ENCODE measurements at regions not wholly inside any gene's neighbourhood (a gene's known extent, or its start where the extent isn't known, plus 50 kb on each side); places are given as distances from the start of the nearest gene placed in this dataset.

- no peak for FAIRE-seq
- H3K4me1 ChIP-seq (ENCODE audit: control insufficient read depth, extremely low read depth, insufficient read depth, low read length) = no peaks in the 10 kb centered on the region
- TF ChIP-seq, protein P1, sequence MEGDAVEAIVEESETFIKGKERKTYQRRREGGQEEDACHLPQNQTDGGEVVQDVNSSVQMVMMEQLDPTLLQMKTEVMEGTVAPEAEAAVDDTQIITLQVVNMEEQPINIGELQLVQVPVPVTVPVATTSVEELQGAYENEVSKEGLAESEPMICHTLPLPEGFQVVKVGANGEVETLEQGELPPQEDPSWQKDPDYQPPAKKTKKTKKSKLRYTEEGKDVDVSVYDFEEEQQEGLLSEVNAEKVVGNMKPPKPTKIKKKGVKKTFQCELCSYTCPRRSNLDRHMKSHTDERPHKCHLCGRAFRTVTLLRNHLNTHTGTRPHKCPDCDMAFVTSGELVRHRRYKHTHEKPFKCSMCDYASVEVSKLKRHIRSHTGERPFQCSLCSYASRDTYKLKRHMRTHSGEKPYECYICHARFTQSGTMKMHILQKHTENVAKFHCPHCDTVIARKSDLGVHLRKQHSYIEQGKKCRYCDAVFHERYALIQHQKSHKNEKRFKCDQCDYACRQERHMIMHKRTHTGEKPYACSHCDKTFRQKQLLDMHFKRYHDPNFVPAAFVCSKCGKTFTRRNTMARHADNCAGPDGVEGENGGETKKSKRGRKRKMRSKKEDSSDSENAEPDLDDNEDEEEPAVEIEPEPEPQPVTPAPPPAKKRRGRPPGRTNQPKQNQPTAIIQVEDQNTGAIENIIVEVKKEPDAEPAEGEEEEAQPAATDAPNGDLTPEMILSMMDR (optimal IDR thresholded peaks at IDR 0.05 in 1 of 3, IDR thresholded peaks at IDR 0.05 in 1 of 3, conservative IDR thresholded peaks at IDR 0.05 in 1 of 3; ENCODE audit: extremely low read depth in 1 of 3, insufficient read depth in 2 of 3, low read length in 3 of 3) = no peak
- TF ChIP-seq EZH2 (IDR thresholded peaks at IDR 0.05; ENCODE audit: low read length) = no peak
- H4K20me1 ChIP-seq (ENCODE audit: control insufficient read depth, extremely low read depth, insufficient read depth, low read length) = no peaks in the 10 kb centered on the region
- no peak overlapping the region for H3K4me3 ChIP-seq (ENCODE audit: control insufficient read depth in 2 of 3, extremely low read depth in 1 of 3, insufficient read depth in 2 of 3, low read depth in 1 of 3, low read length in 3 of 3)
- H3K9me3 ChIP-seq (ENCODE audit: control insufficient read depth, low read depth, low read length) = no peaks in the 10 kb centered on the region
- H3K27me3 ChIP-seq (ENCODE audit: control insufficient read depth, extremely low read depth, insufficient read depth, low read length) = no peaks in the 10 kb centered on the region
- no peak overlapping the region for H3K9ac ChIP-seq (ENCODE audit: control insufficient read depth, extremely low read depth, insufficient read depth, low read length)
- H2AFZ ChIP-seq (ENCODE audit: control insufficient read depth, low read length) = no peak overlapping the region
- dilution Hi-C loops (cut with MboI; ENCODE audit: extremely low pct_ligation_motif_present, low sequenced_read_pairs) = no loop called here
- no peak overlapping the region for H3K27ac ChIP-seq (ENCODE audit: control insufficient read depth, insufficient read depth, low read length)
- no peaks in the 10 kb centered on the region for H3K79me2 ChIP-seq (ENCODE audit: control insufficient read depth, insufficient read depth, low read length)
- H3K36me3 ChIP-seq (ENCODE audit: control insufficient read depth in 2 of 2, extremely low read depth in 1 of 2, insufficient read depth in 2 of 2, low read length in 2 of 2) = no peaks in the 10 kb centered on the region
- DNase-seq (ENCODE audit: low read depth, low spot score) = no peak
- H3K4me2 ChIP-seq (ENCODE audit: control insufficient read depth, extremely low read depth, insufficient read depth, low read depth, low read length) = no peak overlapping the region
- H3K9me1 ChIP-seq (ENCODE audit: control insufficient read depth, extremely low read depth, insufficient read depth, low read length) = no peaks in the 10 kb centered on the region
Observed at GRCh38 chr14:95018821-95019220, 138.5 kb downstream of the DICER1 start.

DNA sequence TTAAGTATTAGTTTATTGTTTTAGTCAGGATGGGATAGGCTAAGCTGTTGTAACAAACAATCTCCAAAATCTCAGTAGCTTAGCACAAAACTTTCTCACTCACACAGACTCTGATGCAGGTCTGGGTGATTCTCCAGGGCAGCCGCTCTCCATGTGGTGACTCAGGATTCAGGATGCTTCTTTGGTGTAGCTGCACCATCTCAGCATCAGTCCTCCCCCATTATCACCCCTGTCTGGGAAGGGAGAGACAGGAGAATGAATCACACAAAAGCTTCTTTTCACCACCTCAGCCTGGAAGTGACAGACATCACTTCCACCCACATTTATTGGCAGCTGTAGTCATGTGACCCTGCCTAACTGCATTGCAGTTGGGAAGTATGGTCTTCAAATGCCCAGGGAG, 142.3 kb downstream of the DICER1 start:
- no peak overlapping the region for H3K27ac ChIP-seq (ENCODE audit: control insufficient read depth, insufficient read depth, low read length)
- no peaks in the 10 kb centered on the region for H3K27me3 ChIP-seq (ENCODE audit: control insufficient read depth, extremely low read depth, insufficient read depth, low read length)
- no peaks in the 10 kb centered on the region for H3K9me3 ChIP-seq (ENCODE audit: control insufficient read depth, low read depth, low read length)
- no peak overlapping the region for H3K9ac ChIP-seq (ENCODE audit: control insufficient read depth, extremely low read depth, insufficient read depth, low read length)
- no peak overlapping the region for H3K4me2 ChIP-seq (ENCODE audit: control insufficient read depth, extremely low read depth, insufficient read depth, low read depth, low read length)
- no peaks in the 10 kb centered on the region for H3K4me1 ChIP-seq (ENCODE audit: control insufficient read depth, extremely low read depth, insufficient read depth, low read length)
- no peak overlapping the region for H3K4me3 ChIP-seq (ENCODE audit: control insufficient read depth in 2 of 3, extremely low read depth in 1 of 3, insufficient read depth in 2 of 3, low read depth in 1 of 3, low read length in 3 of 3)
- FAIRE-seq (no peak), DNase-seq (ENCODE audit: low read depth, low spot score) (no peak)
- dilution Hi-C loops (cut with MboI; ENCODE audit: extremely low pct_ligation_motif_present, low sequenced_read_pairs) = no loop called here
- H2AFZ ChIP-seq (ENCODE audit: control insufficient read depth, low read length) = no peak overlapping the region
- no peaks in the 10 kb centered on the region for H3K9me1 ChIP-seq (ENCODE audit: control insufficient read depth, extremely low read depth, insufficient read depth, low read length)
- TF ChIP-seq, protein P1 (optimal IDR thresholded peaks at IDR 0.05 in 1 of 3, IDR thresholded peaks at IDR 0.05 in 1 of 3, conservative IDR thresholded peaks at IDR 0.05 in 1 of 3; ENCODE audit: extremely low read depth in 1 of 3, insufficient read depth in 2 of 3, low read length in 3 of 3) = no peak
- no peak for TF ChIP-seq EZH2 (IDR thresholded peaks at IDR 0.05; ENCODE audit: low read length)
- H3K79me2 ChIP-seq (ENCODE audit: control insufficient read depth, insufficient read depth, low read length) = no peaks in the 10 kb centered on the region
- no peaks in the 10 kb centered on the region for H4K20me1 ChIP-seq (ENCODE audit: control insufficient read depth, extremely low read depth, insufficient read depth, low read length)
- no peaks in the 10 kb centered on the region for H3K36me3 ChIP-seq (ENCODE audit: control insufficient read depth in 2 of 2, extremely low read depth in 1 of 2, insufficient read depth in 2 of 2, low read length in 2 of 2)

All from keratinocyte (primary cell).